H1 (cell line): ENCODE measurements at regions not wholly inside any gene's neighbourhood (a gene's known extent, or its start where the extent isn't known, plus 50 kb on each side); places are given as distances from the start of the nearest gene placed in this dataset.

Source experiments
- TF ChIP-seq, protein P1 (sequence below): IDR thresholded peaks from 2 replicates; pipeline ENCODE4 v1.6.1; 2012; ENCODE audit warnings: low read length, inconsistent platforms

DNA sequence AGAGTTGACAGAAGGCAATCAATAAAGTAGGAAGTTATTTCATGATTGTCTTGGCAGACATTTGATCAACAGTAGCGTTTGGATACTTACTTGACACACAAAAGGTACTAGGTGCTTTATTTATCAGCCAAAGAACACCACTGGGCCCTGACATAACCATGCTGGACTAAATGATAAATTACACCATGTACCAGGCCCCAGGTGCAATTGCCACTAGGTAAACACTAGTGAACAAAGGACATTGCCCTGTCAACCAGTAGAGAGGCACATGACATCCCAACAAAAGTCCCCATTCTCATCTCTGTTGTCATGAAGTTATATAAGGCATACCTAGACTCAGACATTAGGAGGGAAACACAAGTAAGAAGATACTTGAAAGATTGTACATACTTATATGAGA lies 747.2 kb downstream of the SATB2 start (continued):
- TF ChIP-seq, protein P1, sequence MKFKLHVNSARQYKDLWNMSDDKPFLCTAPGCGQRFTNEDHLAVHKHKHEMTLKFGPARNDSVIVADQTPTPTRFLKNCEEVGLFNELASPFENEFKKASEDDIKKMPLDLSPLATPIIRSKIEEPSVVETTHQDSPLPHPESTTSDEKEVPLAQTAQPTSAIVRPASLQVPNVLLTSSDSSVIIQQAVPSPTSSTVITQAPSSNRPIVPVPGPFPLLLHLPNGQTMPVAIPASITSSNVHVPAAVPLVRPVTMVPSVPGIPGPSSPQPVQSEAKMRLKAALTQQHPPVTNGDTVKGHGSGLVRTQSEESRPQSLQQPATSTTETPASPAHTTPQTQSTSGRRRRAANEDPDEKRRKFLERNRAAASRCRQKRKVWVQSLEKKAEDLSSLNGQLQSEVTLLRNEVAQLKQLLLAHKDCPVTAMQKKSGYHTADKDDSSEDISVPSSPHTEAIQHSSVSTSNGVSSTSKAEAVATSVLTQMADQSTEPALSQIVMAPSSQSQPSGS: no peak
